COLO829 (cell line): ENCODE measurements at regions not wholly inside any gene's neighbourhood (a gene's known extent, or its start where the extent isn't known, plus 50 kb on each side); places are given as distances from the start of the nearest gene placed in this dataset.
A peak's percentile ranks its signal among the peaks of the same experiment; 100 is the strongest.
"Not testable (repeated sequence)": the region's sequence is repeated elsewhere in the genome, so short reads cannot be mapped to it uniquely, and the experiment has no call there.

Source experiments
- DNase-seq: peaks from one replicate; pipeline ENCODE4 v3.0.0; 2012; ENCODE audit warnings: low spot score

- DNase-seq, result no peak
These were observed 1138.3 kb upstream of the LRRTM3 start for GRCh38 chr10:65787571-65787970.

- no peak for DNase-seq
These were observed 1137.6 kb upstream of the LRRTM3 start for GRCh38 chr10:65788271-65788670.

- no peak for DNase-seq
These were observed 1133.9 kb upstream of the LRRTM3 start for GRCh38 chr10:65791979-65792378.

- no peak for DNase-seq
These were observed 1132.0 kb upstream of the LRRTM3 start for GRCh38 chr10:65793738-65794425.

- DNase-seq, result not testable (repeated sequence)
These were observed 1131.0 kb upstream of the LRRTM3 start for GRCh38 chr10:65794861-65795260.

GRCh38 chr10:65796472-65796871, 1129.4 kb upstream of the LRRTM3 start:
- no peak for DNase-seq

GRCh38 chr10:65798133-65798532, 1127.7 kb upstream of the LRRTM3 start:
- DNase-seq, result no peak

- no peak for DNase-seq
These were observed 1123.4 kb upstream of the LRRTM3 start for GRCh38 chr10:65802391-65802790.

GRCh38 chr10:65805511-65805910, 1120.3 kb upstream of the LRRTM3 start:
- DNase-seq, result no peak

- no peak for DNase-seq
These were observed 1119.8 kb upstream of the LRRTM3 start for GRCh38 chr10:65805993-65806392.

- DNase-seq, result no peak
These were observed 1117.0 kb upstream of the LRRTM3 start for GRCh38 chr10:65808687-65809333.

- no peak for DNase-seq
These were observed 1113.8 kb upstream of the LRRTM3 start for GRCh38 chr10:65811931-65812525.

- DNase-seq, result peak; percentile 1
These were observed 1109.3 kb upstream of the LRRTM3 start for GRCh38 chr10:65816536-65816935.

- peak; percentile 1 for DNase-seq
These were observed 1106.8 kb upstream of the LRRTM3 start for GRCh38 chr10:65818990-65819389.

- DNase-seq, result no peak
These were observed 1098.5 kb upstream of the LRRTM3 start for GRCh38 chr10:65827359-65827758.

GRCh38 chr10:65838811-65839210, 1087.0 kb upstream of the LRRTM3 start:
- DNase-seq, result no peak

GRCh38 chr10:65843203-65843602, 1082.6 kb upstream of the LRRTM3 start:
- DNase-seq, result no peak

GRCh38 chr10:65845916-65846315, 1079.9 kb upstream of the LRRTM3 start:
- no peak for DNase-seq

GRCh38 chr10:65846541-65846940, 1079.3 kb upstream of the LRRTM3 start:
- no peak for DNase-seq

GRCh38 chr10:65846949-65847348, 1078.9 kb upstream of the LRRTM3 start:
- no peak for DNase-seq

GRCh38 chr10:65847436-65848230, 1078.2 kb upstream of the LRRTM3 start:
- DNase-seq, result no peak

- DNase-seq, result no peak
These were observed 1067.0 kb upstream of the LRRTM3 start for GRCh38 chr10:65858841-65859240.

GRCh38 chr10:65861249-65861648, 1064.6 kb upstream of the LRRTM3 start:
- no peak for DNase-seq
